Kidney (tissue), 13 donors: ENCODE measurements at regions not wholly inside any gene's neighbourhood (a gene's known extent, or its start where the extent isn't known, plus 50 kb on each side); places are given as distances from the start of the nearest gene placed in this dataset.

Source experiments
- DNase-seq, 5 donors: peaks; one replicate each; pipeline ENCODE4 v3.0.0-alpha.2; 2013 to 2020
- FAIRE-seq: peaks from 2 replicates; lab custom pipeline; 2012; peaks lifted over from hg19 to GRCh38; lab: Jason Lieb, UNC
- H3K27ac ChIP-seq, 2 donors: one replicate each; pipeline ENCODE4 v1.7.0; 2013; ENCODE audit warnings: low read depth in 2 of 2, low read length in 2 of 2, inconsistent platforms in 1 of 2
- H3K27me3 ChIP-seq: one replicate; pipeline ENCODE4 v1.7.1; 2013; ENCODE audit warnings: low read length, inconsistent platforms; ENCODE audit not compliant: control insufficient read depth, insufficient read depth
- H3K36me3 ChIP-seq, 3 donors: one replicate each; pipeline versions ENCODE4 v1.7.0 to v1.7.1; 2013; ENCODE audit warnings: low read length in 3 of 3, control low read depth in 1 of 3, inconsistent platforms in 1 of 3; ENCODE audit not compliant: insufficient read depth in 3 of 3, control insufficient read depth in 2 of 3
- H3K4me1 ChIP-seq, 3 donors: one replicate each; pipeline versions ENCODE4 v1.7.0 to v1.7.1; 2013; ENCODE audit warnings: low read length in 3 of 3, inconsistent platforms in 1 of 3, low read depth in 1 of 3; ENCODE audit not compliant: control insufficient read depth in 2 of 3, insufficient read depth in 2 of 3
- H3K4me3 ChIP-seq, 3 donors: one replicate each; pipeline versions ENCODE4 v1.7.0 to v1.8.1; 2013; ENCODE audit warnings: low read length in 3 of 3, control low read depth in 1 of 3, inconsistent platforms in 1 of 3
- H3K9ac ChIP-seq, 3 donors: one replicate each; pipeline versions ENCODE4 v1.7.0 to v1.7.1; 2013; ENCODE audit warnings: low read length in 3 of 3, control low read depth in 1 of 3, inconsistent platforms in 1 of 3
- H3K9me3 ChIP-seq, 3 donors: one replicate each; pipeline versions ENCODE4 v1.7.0 to v1.7.1; 2013; ENCODE audit warnings: low read length in 3 of 3, control low read depth in 1 of 3, inconsistent platforms in 1 of 3; ENCODE audit not compliant: control insufficient read depth in 2 of 3, insufficient read depth in 1 of 3
- CTCF ChIP-seq: IDR thresholded peaks from 3 replicates; pipeline ENCODE4 v1.5.1; 2012; ENCODE audit warnings: mild to moderate bottlenecking, moderate library complexity, borderline replicate concordance; ENCODE audit not compliant: insufficient read depth; ENCODE audit errors: extremely low read depth
- intact Hi-C: fragments of 100-400 bp; cut with DNase I; formaldehyde crosslinking; loops from one replicate; pipeline ENCODE4 v1.11.1; 2022
- donor health status: control.
- donor health status: control.
- donor health status: control.
- donor health status: control.
- donor health status: control.
- donor health status: DM: yes; HTN: yes; CAD: no.
- donor health status: Normal renal cell carcinoma (clear cell type).

GRCh38 chr16:26802440-26802839 is 264.3 kb upstream of the C16orf82 start:
- intact Hi-C loops: no loop called here
- Histone ChIP-seq H3K4me3 (no peak overlapping the region), H3K36me3 (no peaks in the 10 kb centered on the region), H3K9ac (no peak overlapping the region), H3K9me3 (no peaks in the 10 kb centered on the region), H3K27me3 (no peaks in the 10 kb centered on the region), H3K4me1 (no peaks in the 10 kb centered on the region), H3K27ac (no peak overlapping the region)
- no peak for FAIRE-seq
- no peak for DNase-seq
- no peak for TF ChIP-seq CTCF

DNA sequence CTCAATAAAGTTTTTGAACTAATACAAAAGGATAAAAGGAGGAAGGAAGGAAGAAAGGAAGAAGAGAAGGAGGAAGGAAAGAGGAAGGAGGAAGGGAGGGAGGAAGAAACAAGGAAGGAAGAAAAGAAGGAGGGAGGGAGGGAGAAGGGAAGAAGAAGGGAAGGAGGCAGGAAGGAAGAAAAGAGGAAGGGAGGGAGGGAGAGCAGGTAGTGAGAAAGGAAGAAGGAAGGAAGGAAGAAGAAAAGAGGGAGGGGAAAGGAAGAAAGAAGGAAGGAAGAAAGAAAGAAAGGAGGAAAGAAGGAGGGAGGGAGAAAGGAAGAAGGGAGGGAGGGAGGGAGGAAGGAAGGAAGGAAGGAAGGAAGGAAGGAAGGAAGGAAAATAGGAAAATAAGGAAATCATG is 263.8 kb upstream of the C16orf82 start:
- no peaks in the 10 kb centered on the region for H3K36me3 ChIP-seq
- intact Hi-C loops: no loop called here
- no peaks in the 10 kb centered on the region for H3K27me3 ChIP-seq
- H3K9me3 ChIP-seq: no peaks in the 10 kb centered on the region
- no peak for TF ChIP-seq CTCF
- no peaks in the 10 kb centered on the region for H3K4me1 ChIP-seq
- no peak for FAIRE-seq
- H3K27ac ChIP-seq: no peak overlapping the region
- H3K9ac ChIP-seq: no peak overlapping the region
- no peak overlapping the region for H3K4me3 ChIP-seq
- no peak for DNase-seq

- DNase-seq: peak in 4 of 5 donors; percentile 67 to 87 (median 76)
- no peak for FAIRE-seq
- Histone ChIP-seq H3K4me3 (no peak overlapping the region), H3K4me1 (no peaks in the 10 kb centered on the region), H3K9ac (no peak overlapping the region), H3K9me3 (no peaks in the 10 kb centered on the region), H3K36me3 (no peaks in the 10 kb centered on the region), H3K27me3 (no peaks in the 10 kb centered on the region), H3K27ac (no peak overlapping the region)
- TF ChIP-seq CTCF: no peak
- intact Hi-C loops: no loop called here
Measured at GRCh38 chr16:26806657-26807056, 260.1 kb upstream of the C16orf82 start.

GRCh38 chr16:26809461-26809860 is 257.3 kb upstream of the C16orf82 start:
- peaks cover 0 to 9% (median 0%) of the 10 kb centered on the region in 3 donors for H3K9me3 ChIP-seq
- DNase-seq: no peak
- no peaks in the 10 kb centered on the region for H3K36me3 ChIP-seq
- no peak overlapping the region for H3K4me3 ChIP-seq
- H3K27ac ChIP-seq: no peak overlapping the region
- TF ChIP-seq CTCF: no peak
- no peaks in the 10 kb centered on the region for H3K27me3 ChIP-seq
- intact Hi-C loops: no loop called here
- H3K9ac ChIP-seq: no peak overlapping the region
- no peak for FAIRE-seq
- H3K4me1 ChIP-seq: no peaks in the 10 kb centered on the region
